ENCODE measurements at regions not wholly inside any gene's neighbourhood (a gene's known extent, or its start where the extent isn't known, plus 50 kb on each side); places are given as distances from the start of the nearest gene placed in this dataset.
A peak's percentile ranks its signal among the peaks of the same experiment; 100 is the strongest.

DNA sequence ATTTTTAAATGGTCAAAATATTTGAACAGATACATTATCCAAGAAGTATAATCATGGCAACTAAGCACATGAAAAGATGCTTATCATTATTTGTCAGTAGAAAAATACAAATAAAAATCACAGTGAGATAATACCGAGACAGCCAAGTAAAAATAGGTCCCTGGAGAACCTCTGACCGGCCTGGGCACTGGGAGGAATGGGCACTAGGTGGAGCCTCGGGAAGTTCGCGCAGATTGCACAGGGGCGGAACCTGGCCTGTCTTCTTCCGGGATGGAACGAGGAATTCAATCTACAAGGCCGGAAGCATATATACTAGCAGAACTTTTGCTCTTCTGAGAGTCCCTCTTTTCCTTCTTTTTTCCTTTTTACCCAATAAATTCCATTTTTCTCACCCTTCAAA is 148.5 kb upstream of the CHRM3 start:
- intact Hi-C loops (cut with DNase I) = no loop called here
- Histone ChIP-seq H3K27ac (no peak overlapping the region), H3K9me3 (no peaks in the 10 kb centered on the region), H3K4me3 (no peak overlapping the region), H3K27me3 (ENCODE audit: low read depth) (no peaks in the 10 kb centered on the region), H3K36me3 (no peaks in the 10 kb centered on the region), H3K4me1 (no peaks in the 10 kb centered on the region)
- ATAC-seq (no peak), DNase-seq (no peak)
- no peak for TF ChIP-seq CTCF (IDR thresholded peaks at IDR 0.05)

DNA sequence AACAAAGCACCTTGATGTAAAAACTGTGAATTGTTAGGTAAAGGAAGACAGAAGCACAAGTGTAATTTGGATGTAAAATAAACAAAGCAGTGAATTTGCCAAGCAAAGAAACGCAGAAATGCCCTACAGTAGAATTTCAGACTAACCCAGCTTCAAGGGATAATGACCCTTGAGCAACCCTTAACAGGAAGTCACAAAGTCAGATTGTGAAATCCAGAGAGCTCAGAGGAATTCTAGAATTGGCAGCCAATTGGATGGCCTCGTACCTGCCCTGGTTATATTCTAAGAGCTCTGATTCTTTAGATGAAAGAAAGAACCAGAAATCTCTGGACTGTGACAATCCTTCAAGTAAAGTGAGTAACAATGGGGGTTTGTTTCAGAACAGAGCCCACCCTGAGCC is 152.7 kb upstream of the CHRM3 start:
- peak; percentile 84 to 93 for ATAC-seq
- TF ChIP-seq CTCF (IDR thresholded peaks at IDR 0.05) = no peak
- Histone ChIP-seq H3K27me3 (ENCODE audit: low read depth) (no peaks in the 10 kb centered on the region), H3K4me3 (no peak overlapping the region), H3K36me3 (no peaks in the 10 kb centered on the region), H3K9me3 (no peaks in the 10 kb centered on the region), H3K27ac (no peak overlapping the region), H3K4me1 (no peaks in the 10 kb centered on the region)
- intact Hi-C loops (cut with DNase I) = no loop called here
- no peak for DNase-seq

GRCh38 chr1:239232921-239233320 is 153.4 kb upstream of the CHRM3 start:
- no peaks in the 10 kb centered on the region for H3K27me3 ChIP-seq (ENCODE audit: low read depth)
- DNase-seq (no peak), ATAC-seq (no peak)
- H3K36me3 ChIP-seq = no peaks in the 10 kb centered on the region
- no peaks in the 10 kb centered on the region for H3K9me3 ChIP-seq
- H3K27ac ChIP-seq = no peak overlapping the region
- no peaks in the 10 kb centered on the region for H3K4me1 ChIP-seq
- intact Hi-C loops (cut with DNase I) = no loop called here
- TF ChIP-seq CTCF (IDR thresholded peaks at IDR 0.05) = no peak
- no peak overlapping the region for H3K4me3 ChIP-seq

DNA sequence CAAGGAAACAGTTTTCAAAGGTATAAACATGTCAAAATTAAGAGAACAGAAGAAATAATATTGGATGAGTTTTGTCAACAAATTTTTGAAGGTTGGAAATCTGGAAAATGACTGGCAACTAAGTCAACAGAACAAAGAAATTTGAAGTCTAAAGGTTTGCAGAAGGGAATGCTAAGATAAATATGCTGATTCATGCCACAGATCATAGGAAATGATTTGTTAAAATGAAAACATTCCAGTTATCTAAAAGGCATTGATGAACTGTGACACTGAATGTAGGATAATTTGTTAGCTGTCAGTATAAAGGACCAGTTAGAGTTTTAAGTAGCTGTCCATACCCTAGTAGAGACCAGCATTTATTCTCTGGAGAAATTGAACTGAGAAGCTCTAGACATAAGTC is 157.9 kb upstream of the CHRM3 start:
- intact Hi-C loops (cut with DNase I) = no loop called here
- Histone ChIP-seq H3K9me3 (peaks cover 12% of the 10 kb centered on the region), H3K36me3 (no peaks in the 10 kb centered on the region), H3K27ac (no peak overlapping the region), H3K4me3 (no peak overlapping the region), H3K4me1 (no peaks in the 10 kb centered on the region), H3K27me3 (ENCODE audit: low read depth) (no peaks in the 10 kb centered on the region)
- TF ChIP-seq CTCF (IDR thresholded peaks at IDR 0.05) = no peak
- DNase-seq (no peak), ATAC-seq (no peak)

GRCh38 chr1:239225396-239225795 is 161.0 kb upstream of the CHRM3 start:
- intact Hi-C loops (cut with DNase I) = no loop called here
- Histone ChIP-seq H3K4me1 (no peaks in the 10 kb centered on the region), H3K27me3 (ENCODE audit: low read depth) (no peaks in the 10 kb centered on the region), H3K4me3 (no peak overlapping the region), H3K9me3 (peaks cover 12% of the 10 kb centered on the region), H3K27ac (no peak overlapping the region), H3K36me3 (no peaks in the 10 kb centered on the region)
- no peak for DNase-seq
- no peak for TF ChIP-seq CTCF (IDR thresholded peaks at IDR 0.05)
- no peak for ATAC-seq

DNA sequence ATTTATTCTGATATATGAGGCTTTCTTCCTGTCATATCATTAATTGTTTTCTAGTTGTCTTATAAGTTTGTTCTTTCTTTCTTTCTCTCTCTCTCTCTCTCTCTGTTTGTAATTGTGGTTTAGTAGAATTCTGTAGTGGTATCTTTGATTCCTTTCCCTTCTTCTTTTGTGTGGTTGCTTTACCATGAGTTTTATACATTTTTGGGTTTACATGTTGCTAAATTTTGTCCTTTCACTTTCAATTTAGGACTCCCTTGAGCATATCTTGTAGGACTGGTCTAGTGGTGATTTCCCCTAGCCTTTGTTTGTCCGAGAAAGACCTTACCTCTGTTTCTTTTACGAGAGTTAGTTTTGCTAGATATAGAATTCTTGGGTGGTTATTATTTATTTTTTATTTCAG is 162.3 kb upstream of the CHRM3 start:
- Histone ChIP-seq H3K36me3 (no peaks in the 10 kb centered on the region), H3K4me1 (no peaks in the 10 kb centered on the region), H3K4me3 (no peak overlapping the region), H3K9me3 (peaks cover 12% of the 10 kb centered on the region), H3K27ac (no peak overlapping the region), H3K27me3 (ENCODE audit: low read depth) (no peaks in the 10 kb centered on the region)
- intact Hi-C loops (cut with DNase I) = no loop called here
- TF ChIP-seq CTCF (IDR thresholded peaks at IDR 0.05) = no peak
- DNase-seq (no peak), ATAC-seq (no peak)

Measured in lower lobe of right lung (tissue), 2 donors.